Superior temporal gyrus (tissue), 1 donor: ENCODE measurements at regions not wholly inside any gene's neighbourhood (a gene's known extent, or its start where the extent isn't known, plus 50 kb on each side); places are given as distances from the start of the nearest gene placed in this dataset.
"Not testable (repeated sequence)": the region's sequence is repeated elsewhere in the genome, so short reads cannot be mapped to it uniquely, and the experiment has no call there.

Experiments
- DNase-seq: peaks from one replicate; pipeline ENCODE4 v3.0.0-alpha.2; 2016; ENCODE audit errors: extremely low spot score

DNA sequence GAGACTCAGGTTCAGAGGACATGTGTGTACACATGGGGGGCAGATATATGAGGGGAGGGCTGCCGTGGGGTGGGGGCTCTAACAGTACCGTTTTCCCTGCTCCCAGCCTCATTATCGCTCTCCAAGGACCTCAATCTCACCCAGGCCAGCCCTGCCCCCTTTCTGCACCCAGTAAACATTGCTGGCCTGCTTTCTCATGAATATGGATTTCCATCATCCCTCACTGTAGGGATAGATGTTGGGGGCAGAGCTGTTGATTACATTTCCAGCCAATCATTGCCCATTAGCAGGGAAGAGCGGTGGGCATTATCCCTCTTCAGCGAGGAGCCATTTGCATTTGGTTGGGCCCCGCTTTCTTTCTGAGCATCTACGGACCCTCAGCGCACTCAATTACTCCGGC lies 273.8 kb downstream of the RPS6KC1 start:
- no peak for DNase-seq

DNA sequence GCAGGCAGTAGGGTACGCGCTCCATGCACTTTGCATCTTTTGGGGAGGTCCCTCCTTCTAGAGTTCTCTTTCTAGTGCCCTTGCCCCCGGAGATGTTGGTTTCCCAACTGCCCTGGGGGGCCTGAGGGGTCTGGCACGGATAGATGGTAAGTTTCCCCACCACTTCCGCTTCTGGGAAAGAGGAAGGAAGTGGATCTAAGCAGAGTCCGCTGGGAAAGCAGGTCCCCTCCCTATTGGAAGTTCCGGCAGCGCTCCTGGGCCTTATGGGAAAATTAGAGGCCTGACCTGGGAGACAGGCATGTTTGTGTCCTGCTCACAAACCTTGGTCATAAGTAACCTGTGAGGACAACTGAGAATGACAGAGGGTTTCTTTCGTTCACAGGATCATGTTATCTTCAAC lies 274.4 kb downstream of the RPS6KC1 start:
- DNase-seq = no peak

DNA sequence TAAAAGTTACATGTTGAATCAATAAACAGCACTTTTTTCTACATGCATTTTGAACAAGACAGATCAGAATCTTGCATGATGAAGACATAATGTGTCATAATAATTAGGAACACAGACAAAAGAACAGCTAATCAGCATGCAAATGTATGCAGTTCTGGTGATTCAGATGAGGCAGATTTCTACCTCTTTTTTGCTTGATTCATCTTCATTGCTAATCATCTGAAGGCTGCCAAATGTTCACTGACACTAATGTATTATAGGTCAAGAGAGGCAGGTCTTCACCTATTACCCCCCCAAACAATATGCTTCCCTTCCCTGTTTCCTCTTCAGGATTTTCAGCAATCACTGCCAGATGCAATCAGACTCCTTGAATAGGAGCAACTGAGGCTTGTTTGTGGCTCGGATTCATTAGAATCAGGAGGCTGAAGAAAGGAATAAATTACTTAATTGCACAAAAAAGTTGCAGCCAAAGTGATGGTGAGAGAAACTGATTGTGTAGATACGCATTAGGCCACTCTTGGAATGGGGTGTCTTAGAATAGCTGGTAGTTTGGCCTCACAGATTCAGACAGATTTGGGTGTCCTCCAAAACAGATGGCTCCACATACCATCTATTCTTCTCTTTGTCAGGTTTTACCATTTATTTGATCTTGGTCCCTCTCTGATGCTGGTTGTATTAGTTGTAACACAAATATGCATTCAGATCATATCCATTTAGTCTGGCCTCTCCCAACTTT lies 275.4 kb downstream of the RPS6KC1 start:
- DNase-seq = peak; percentile 20

DNA sequence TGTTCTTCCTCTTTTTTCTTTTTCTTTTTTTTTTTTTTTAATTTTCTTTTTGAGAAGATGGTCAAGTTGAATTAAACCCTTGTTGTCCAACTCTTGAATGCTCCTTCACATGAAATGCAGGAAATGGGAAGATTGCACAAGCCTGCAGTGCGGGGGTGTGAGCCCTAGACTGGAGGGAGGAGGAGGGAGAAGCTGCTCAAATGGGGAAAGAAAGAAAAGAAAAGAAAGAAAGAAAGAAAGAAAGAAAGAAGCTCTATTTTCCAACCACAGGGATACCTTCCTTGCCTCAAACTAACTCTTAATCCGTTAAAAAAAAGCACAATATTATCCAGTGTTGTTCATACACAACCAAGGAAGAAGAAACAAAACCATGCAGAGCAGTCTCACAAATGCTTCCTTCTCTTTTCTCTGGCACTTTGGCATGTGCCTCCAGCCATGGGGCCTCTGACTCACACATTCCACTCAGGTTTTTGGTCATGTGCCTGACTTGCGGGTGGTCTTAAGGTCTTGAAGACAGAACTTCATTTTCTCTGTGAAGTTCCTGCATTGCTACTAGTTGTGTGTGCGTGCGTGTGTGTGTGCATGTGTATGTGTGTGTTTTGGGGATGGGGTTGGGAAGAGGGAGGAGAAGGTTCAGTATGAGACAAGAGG lies 276.1 kb downstream of the RPS6KC1 start:
- DNase-seq = no peak

DNA sequence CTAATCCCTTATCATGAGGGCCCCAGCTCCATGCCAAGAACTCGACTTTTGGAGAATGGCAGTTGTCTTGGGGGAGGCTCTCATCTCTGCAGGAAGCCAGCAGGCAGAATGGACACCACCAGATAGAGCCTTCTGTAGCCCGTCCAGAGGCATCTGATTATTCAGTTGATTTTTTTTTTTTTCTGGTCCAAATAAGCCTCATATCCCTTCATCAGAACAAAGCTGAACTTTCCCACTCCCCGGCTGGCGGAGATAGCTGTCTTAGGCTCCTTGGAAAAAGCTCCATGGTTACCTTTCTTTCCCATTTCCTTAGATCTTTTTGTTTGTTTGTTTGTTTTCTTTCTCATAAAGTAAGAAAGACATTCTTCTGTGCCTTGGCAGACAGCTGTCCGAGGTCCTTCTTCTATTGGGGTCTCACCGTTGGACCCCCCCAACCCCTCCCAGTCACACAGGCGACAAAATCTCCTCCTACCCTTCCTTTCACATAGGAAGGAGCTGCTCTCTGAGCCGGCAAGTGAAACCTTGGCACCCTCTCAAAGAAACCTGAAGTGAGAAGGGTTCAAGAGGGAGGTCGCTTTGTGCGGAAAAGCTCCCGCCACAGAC lies 278.5 kb downstream of the RPS6KC1 start:
- no peak for DNase-seq

DNA sequence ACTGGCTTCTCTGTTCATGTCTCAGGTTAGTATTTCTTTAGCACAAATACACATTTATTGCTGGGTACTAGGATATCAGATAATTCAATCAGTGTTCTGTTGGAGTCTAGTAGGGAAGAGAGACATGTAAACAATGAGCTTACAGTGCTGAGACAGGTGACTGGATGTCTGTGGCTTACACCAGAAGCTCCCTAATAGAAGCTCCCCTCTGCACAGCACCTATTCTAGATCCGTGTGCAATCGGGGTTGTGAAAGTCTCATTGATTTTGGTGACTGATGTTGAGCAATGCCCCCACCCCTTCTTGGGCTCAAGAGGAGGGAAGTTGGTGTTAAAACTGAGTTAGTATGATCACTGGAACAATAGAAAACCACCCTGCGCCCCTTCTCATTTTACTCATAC lies 279.2 kb downstream of the RPS6KC1 start:
- no peak for DNase-seq

DNA sequence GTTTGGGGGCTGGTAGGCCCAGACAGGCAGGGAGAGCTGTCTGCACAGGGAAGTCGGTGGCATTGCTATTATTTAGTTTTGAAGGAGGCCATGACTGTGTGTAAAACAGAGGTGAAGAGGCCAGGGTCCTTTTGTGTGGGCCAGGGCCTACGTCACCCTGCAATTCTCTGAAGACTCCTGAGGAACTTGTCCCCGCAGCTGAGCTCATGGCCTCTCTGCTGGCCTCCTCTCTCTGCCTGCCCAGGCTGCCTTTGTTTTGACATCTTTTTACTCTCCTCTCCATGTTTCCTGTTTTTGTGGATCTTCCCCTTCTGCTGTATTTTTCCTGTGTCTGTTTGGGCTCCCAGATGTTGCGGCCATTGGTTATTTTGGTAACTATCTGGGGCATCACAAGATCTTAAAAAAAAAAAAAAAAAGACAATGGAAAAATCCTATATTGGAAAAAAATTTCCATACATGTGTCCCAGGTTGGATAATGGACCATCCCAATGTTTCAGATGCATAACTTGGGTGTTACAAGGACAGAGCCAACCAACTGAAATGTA lies 280.7 kb downstream of the RPS6KC1 start:
- DNase-seq = no peak

DNA sequence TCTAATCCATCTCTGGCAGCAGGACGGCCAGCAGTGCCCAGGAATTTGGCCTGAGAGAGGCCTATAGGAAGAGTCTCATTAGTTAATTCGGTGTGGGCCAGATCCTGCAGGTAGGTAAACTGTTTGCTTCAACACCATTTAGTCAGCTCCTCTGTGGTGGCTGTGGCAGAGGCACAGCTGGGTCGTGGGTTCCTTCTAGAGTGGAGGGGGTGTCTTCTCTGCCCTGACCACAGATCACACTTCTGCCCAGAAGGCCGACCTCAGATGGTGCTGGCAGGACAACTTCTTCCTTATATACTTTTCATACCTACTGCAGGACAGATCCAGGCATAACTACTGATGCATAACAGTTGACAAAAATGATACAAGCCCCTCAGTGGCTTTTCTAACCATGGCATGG lies 281.4 kb downstream of the RPS6KC1 start:
- DNase-seq = no peak

DNA sequence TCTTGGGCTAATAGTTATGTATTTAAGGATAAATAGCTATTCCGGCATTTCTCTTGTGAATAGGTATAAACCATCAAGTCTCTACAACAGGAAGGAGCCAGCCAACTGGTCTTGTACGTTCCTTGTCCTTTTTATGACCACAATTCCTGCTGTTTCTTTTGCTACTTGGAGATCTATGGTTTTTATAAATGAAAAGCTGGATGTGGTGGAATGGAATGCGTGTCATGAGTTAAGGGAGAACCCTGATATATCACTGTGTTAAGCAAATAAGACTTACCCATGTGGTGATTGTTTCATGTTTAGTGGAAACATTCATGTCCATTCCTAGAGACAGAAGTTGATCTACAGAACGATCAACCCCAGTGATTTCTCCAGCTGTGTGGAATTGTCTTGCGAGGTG lies 282.1 kb downstream of the RPS6KC1 start:
- no peak for DNase-seq

DNA sequence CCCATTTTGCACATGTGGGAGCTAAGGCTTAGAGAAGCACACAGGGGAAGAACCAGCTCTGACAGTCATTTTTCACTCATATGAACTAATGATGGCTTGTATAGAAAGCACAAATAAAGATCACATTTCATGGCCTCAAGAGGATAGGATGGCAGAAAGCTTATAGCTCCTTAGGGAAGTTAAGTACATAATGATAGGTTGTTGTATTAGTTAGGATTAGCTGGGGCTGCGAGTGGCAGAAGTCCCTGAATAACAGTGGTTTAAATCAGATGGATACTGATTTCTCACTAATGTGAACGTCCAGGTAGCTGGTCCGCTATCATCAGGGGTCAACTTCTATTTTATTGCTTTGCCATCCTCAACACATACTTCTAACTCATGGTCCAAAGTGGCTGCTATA lies 284.0 kb downstream of the RPS6KC1 start:
- no peak for DNase-seq

DNA sequence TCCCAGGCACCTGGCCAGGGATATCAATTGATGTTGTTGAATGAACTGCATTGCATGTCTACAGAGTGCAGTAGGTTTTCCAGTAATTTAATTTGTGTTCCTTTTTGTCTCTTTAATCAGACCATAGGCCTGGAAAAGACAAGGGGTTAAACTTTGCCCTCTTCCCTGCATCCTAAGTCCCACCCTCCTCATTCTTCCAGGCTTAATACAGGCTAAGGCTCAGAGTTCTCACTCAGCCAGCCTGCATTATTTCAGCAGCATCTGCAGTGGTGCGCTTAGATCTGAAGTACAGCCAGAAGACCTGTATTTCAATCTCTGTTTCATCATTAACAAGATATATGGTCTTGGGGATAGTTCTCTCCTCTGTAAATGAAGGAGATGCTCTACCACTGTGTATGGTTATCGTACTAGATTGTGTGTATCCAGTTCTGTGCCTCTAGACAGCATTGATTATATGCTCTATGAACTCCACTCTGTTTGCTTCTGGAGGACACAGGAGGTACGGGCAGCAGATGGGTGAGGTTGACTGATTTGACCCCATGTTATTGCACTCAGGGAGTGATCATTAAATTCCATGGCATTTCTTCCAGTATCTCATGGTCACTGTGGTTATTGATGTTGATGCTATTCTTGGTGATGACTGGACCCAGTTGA lies 286.1 kb downstream of the RPS6KC1 start:
- no peak for DNase-seq

DNA sequence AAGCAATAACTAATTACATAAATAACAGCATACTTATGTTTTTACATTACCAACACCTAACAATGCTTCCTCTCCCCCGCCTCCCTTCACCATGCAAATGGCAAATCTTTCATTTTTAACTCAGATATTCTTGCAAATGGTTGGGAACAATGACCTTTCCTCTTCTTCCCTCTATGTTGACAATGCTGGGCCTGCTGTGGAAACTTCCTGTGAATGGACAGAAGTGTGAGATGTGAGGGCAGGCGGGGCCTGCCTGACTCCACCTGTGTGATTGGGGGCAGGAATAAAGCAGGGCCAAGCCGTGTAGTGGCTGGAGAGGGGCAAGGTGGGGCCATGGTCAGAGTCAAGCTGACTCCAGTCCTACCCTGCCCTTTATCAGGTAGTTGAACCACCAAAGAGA lies 289.6 kb downstream of the RPS6KC1 start:
- no peak for DNase-seq

DNA sequence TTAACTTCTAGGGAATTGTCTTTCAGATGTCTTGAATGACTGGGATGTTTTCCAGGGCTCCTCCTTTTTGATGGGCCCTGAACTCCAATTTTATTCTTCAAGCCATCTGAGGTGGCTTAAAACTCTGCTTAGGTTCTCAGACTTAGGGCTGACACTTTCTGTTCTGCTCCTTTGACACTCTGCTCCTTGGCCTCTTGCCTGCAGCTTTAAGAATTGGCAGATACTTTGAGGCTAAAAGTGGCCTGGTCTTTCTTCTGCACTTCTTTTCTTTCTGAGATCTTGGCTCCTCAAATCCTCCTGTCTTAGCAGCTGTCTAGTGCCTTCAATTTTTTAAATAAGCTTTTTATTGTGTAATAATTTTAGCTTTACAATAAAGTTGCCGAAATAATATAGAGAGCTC lies 294.6 kb downstream of the RPS6KC1 start:
- no peak for DNase-seq

DNA sequence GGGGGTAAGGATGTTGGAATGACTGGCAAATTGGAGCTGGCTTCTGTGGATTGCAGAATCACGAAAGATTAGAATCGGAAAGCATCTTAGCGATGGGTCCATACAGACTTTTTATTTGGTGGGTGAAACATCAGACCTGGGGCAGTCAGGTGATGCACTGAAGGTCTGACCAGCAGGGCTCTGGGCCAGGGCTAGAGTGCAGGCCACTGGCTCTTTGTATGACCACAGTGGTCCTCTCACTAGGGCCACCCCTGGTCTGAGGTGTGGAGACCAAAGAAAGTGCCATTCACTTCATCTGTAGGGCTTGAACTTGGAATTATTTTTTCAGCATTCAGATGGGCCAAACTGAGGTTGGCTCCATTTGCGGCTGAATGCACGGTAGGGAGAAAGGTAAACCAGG lies 306.4 kb downstream of the RPS6KC1 start:
- DNase-seq = no peak

DNA sequence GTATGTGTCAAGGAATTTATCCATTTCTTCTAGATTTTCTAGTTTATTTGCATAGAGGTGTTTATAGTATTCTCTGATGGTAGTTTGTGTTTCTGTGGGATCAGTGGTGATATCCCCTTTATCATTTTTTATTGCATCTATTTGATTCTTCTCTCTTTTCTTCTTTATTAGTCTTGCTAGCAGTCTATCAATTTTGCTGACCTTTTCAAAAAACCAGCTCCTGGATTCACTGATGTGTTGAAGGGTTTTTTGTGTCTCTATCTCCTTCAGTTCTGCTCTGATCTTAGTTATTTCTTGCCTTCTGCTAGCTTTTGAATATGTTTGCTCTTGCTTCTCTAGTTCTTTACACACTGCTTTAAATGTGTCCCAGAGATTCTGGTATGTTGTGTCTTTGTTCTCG lies 307.3 kb downstream of the RPS6KC1 start:
- not testable (repeated sequence) for DNase-seq

DNA sequence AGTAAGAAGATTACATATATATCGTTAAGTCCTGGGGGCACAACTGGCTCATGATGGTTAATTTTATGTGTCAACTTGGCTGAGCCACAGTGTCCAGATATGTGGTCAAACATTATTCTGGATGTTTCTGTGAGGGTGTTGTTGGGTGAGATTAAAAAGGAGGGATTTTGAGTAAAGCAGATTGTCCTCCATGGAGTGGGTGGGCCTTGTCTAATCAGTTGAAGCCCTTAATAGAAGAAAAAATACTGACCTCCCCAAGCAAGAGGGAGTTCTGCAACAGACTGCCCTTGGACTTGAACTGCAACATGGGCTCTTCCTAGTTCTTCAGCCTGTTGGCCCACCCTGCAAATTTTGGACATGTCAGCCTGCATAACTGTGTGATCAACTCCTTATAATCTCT lies 311.6 kb downstream of the RPS6KC1 start:
- DNase-seq = no peak

DNA sequence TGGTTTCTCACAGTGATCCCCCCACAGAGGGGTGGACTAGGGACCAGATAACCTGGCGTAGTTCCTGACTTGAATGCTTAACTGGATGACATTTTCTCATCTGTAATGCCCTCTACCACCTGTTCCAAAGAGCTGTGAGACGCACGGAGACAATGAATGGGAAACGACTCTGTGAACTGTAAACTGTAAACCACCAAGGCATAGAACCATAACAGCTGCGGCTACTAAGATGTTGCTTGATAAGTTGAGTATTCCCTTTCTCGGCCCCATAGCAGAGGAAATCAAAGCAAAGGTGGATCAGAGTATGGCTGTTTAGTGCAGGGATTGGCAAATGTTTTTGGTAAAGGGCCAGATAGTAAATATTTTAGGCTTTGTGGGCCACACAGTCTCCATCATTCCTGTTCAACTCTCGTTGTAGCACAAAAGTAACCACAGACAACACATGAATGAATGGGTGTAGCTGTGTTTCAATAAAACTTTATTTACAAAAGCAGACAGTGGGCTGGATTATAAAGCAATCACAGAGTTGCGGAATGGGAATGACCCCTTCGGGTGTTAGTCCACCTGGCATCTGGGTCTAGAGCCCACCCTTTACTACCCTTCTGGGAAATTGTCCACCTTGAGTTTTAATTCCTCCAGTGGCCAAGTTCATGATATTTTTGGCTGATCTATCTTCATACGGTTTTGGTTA lies 315.2 kb downstream of the RPS6KC1 start:
- DNase-seq = no peak

DNA sequence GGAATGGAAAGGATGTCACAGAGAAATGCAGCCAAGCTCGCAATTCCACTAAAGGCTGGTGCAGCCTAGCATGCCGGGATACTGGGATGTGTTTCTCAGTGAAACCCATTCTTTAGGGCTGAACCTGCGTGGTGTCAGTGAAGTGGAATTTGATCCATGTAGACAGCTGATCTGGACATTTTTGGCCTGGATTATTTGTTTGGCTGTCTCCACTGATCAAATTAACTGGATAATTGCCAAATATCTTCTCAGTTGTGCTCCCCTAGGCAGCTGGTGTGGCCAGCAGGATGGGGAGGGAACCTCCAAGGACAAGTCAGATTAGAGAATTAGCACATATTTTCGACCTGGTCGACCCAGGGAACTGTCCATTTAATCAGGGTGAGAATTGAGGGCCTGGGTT lies 318.4 kb downstream of the RPS6KC1 start:
- no peak for DNase-seq

DNA sequence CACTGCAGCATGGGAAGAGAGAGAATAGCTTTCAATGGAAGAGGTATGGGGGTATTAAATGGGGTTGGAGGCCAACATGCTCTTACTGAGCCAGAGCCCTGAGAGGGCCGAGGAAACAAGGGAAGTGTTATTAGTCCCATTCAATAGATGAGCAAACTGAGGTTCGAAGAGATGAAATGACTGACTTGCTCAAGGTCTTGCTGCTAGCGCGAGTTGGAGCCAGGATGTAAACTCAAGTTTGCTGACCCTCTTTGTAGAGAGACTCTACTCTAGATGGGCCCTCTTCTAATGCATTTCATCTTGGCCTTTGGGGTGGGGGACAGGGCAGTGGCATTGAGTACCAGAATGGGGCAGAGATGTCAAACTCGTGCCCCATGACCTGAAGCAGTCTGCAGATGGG lies 319.5 kb downstream of the RPS6KC1 start:
- DNase-seq = no peak

DNA sequence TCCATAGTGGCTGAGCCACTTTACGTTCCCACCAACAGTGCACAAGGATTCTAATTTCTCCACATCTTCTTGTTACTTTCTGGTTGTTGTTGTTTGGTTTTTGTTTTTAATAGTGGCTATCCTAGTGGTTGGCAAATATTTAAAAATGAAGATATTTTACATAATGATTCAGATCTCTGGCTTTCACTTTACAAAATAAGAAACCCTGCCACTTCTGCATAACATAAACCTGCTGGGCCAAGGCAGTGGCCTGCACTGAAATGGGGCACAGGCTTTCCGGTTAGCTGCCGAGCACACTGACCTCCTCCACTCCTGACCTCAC lies 320.4 kb downstream of the RPS6KC1 start:
- DNase-seq = no peak

DNA sequence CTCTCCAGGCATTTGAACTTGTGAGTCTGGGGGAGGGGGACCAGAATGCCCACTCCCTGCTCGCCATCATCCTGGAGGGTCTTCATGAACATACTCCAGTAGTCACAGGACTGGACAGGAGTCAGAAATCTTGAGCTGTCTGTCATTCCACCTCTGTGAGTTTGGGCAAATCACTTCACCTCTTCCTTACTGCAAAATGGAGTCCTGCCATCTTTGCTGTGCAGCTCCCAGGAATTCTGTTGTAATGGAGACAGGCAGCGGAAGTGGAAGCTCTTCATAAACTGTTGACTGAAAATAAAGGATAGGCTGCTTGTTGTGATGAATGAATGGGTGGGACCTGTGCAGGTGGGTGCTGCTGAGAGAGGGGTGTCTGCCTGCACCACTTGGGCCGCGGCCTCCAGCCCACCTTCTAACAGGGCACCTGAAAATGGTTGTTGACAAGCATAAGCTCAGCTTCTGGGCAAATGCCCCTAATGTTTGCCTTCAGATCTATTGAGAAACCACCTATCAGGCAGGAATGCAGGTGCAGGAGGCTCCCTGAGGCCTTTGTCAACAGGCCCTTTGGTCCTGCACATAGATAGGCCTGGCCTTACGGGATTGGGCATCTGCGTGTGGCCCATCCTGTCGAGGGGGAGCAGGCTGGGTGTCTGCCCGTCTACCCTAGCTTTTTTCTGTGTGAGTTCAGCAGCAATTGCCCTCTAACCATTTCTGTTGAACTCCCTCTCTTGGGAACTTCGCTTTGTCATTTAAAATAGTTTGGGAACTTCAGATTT lies 321.0 kb downstream of the RPS6KC1 start:
- DNase-seq = no peak
